ENCODE measurements at regions not wholly inside any gene's neighbourhood (a gene's known extent, or its start where the extent isn't known, plus 50 kb on each side); places are given as distances from the start of the nearest gene placed in this dataset.

DNA sequence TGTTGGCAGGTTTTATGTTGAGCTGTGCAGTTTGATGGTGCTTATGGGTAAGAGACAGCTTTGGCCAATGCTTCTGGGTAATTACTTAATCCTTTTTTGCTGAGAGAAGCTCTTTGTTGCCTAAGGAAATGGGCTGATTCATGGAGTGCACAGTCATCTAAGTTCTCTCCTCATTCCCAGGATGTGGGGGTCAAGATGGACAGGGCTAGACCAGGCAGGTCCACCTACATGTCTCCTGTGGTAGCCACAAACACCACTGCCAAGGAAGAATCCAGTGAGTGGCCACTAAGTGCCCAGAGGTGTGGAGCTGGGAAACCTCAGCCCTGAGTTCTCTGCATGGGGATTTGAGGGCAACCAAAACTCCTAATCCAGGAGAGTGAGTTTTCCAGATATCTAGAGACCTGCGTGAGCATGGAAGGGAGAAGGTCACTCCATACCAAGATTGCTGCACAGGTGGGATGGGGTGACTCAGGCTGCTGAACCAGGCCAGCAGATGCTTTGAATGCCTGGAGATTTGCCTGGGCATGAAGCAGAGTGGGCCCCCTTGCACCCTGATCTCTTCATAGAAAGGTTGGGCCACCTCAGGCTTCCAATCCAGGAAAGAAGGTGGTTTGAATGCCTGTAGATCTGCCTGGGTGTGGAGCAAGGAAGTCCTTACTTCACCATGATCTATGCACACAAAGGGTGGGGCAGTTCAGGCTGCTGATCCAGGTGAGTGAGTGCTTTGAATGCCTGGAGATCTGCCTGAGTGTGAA, 234.8 kb upstream of the GNPDA2 start:
- TF ChIP-seq, protein P1, sequence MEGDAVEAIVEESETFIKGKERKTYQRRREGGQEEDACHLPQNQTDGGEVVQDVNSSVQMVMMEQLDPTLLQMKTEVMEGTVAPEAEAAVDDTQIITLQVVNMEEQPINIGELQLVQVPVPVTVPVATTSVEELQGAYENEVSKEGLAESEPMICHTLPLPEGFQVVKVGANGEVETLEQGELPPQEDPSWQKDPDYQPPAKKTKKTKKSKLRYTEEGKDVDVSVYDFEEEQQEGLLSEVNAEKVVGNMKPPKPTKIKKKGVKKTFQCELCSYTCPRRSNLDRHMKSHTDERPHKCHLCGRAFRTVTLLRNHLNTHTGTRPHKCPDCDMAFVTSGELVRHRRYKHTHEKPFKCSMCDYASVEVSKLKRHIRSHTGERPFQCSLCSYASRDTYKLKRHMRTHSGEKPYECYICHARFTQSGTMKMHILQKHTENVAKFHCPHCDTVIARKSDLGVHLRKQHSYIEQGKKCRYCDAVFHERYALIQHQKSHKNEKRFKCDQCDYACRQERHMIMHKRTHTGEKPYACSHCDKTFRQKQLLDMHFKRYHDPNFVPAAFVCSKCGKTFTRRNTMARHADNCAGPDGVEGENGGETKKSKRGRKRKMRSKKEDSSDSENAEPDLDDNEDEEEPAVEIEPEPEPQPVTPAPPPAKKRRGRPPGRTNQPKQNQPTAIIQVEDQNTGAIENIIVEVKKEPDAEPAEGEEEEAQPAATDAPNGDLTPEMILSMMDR (IDR thresholded peaks at IDR 0.05), result no peak
- no peak overlapping the region for H3K4me3 ChIP-seq
- H3K36me3 ChIP-seq (ENCODE audit: low read depth), result no peaks in the 10 kb centered on the region
- no peaks in the 10 kb centered on the region for H3K4me1 ChIP-seq (ENCODE audit: low read depth)
- peaks cover 20% of the 10 kb centered on the region for H3K9me3 ChIP-seq
- DNase-seq (no peak), ATAC-seq (no peak)
- intact Hi-C loops (cut with DNase I, micrococcal nuclease), result no loop called here

GRCh38 chr4:44931720-44932119, 205.4 kb upstream of the GNPDA2 start:
- H3K4me3 ChIP-seq, result no peak overlapping the region
- TF ChIP-seq, protein P1 (IDR thresholded peaks at IDR 0.05), result no peak
- ATAC-seq (no peak), DNase-seq (no peak)
- intact Hi-C loops (cut with DNase I, micrococcal nuclease), result no loop called here
- no peaks in the 10 kb centered on the region for H3K4me1 ChIP-seq (ENCODE audit: low read depth)
- no peaks in the 10 kb centered on the region for H3K9me3 ChIP-seq
- H3K36me3 ChIP-seq (ENCODE audit: low read depth), result no peaks in the 10 kb centered on the region

- DNase-seq, result no peak
- TF ChIP-seq, protein P1 (IDR thresholded peaks at IDR 0.05), result no peak
- ATAC-seq, result no peak
- no peaks in the 10 kb centered on the region for H3K9me3 ChIP-seq
- no peaks in the 10 kb centered on the region for H3K36me3 ChIP-seq (ENCODE audit: low read depth)
- intact Hi-C loops (cut with DNase I, micrococcal nuclease), result no loop called here
- H3K4me3 ChIP-seq, result no peak overlapping the region
- H3K4me1 ChIP-seq (ENCODE audit: low read depth), result no peaks in the 10 kb centered on the region
Measured at GRCh38 chr4:44928785-44929184, 202.4 kb upstream of the GNPDA2 start.

GRCh38 chr4:44927399-44928380, 201.3 kb upstream of the GNPDA2 start:
- no peak for DNase-seq
- intact Hi-C loops (cut with DNase I, micrococcal nuclease), result no loop called here

DNA sequence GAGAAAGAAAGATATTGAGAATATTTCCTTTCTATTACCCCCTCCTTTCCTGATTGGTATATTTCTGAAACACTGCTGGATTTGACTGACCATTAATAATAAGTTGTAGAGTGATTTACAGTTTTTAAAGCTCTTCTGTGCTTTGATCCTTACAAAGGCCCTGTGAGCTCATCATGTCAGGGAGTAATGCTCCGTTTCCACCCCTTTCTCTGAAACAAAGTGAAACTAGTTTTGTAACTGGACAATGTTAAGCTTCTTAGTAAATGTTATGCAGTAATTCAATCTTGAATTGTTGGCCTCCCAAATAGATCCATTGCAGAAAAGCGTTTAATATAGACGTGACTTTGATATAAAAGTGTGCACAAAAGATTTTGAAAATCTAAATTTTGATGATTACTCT, 190.1 kb upstream of the GNPDA2 start:
- H3K36me3 ChIP-seq (ENCODE audit: low read depth), result no peaks in the 10 kb centered on the region
- TF ChIP-seq, protein P1 (IDR thresholded peaks at IDR 0.05), result no peak
- H3K4me1 ChIP-seq (ENCODE audit: low read depth), result no peaks in the 10 kb centered on the region
- H3K4me3 ChIP-seq, result no peak overlapping the region
- no peak for DNase-seq
- ATAC-seq, result no peak
- intact Hi-C loops (cut with DNase I, micrococcal nuclease), result no loop called here
- H3K9me3 ChIP-seq, result no peaks in the 10 kb centered on the region

More at GRCh38 chr4:44927399-44928380, 201.3 kb upstream of the GNPDA2 start:
- Histone ChIP-seq H3K36me3 (ENCODE audit: low read depth) (no peaks in the 10 kb centered on the region), H3K4me1 (ENCODE audit: low read depth) (no peaks in the 10 kb centered on the region), H3K4me3 (no peak overlapping the region), H3K9me3 (no peaks in the 10 kb centered on the region)
- TF ChIP-seq, protein P1 (IDR thresholded peaks at IDR 0.05), result no peak
- no peak for ATAC-seq
